ENCODE measurements at regions not wholly inside any gene's neighbourhood (a gene's known extent, or its start where the extent isn't known, plus 50 kb on each side); places are given as distances from the start of the nearest gene placed in this dataset.

- TF ChIP-seq TAF1 (IDR thresholded peaks at IDR 0.05; ENCODE audit: borderline replicate concordance, insufficient read depth, low read length) (no peak), REST (IDR thresholded peaks at IDR 0.05; ENCODE audit: insufficient read depth in 1 of 2, low read depth in 2 of 2, low read length in 2 of 2) (no peak), POLR2AphosphoS5 (IDR thresholded peaks at IDR 0.05; ENCODE audit: low read depth, low read length) (no peak)
Measured at GRCh38 chr5:124554746-124555578, 191.5 kb downstream of the ZNF608 start.
